GM21528 (cell line): ENCODE measurements at regions not wholly inside any gene's neighbourhood (a gene's known extent, or its start where the extent isn't known, plus 50 kb on each side); places are given as distances from the start of the nearest gene placed in this dataset.
"Not testable (repeated sequence)": the region's sequence is repeated elsewhere in the genome, so short reads cannot be mapped to it uniquely, and the experiment has no call there.

ENCODE experiments used
- ATAC-seq: cut with Tn5 transposase; IDR thresholded peaks from one replicate; pipeline ENCODE4 v1.9.1; 2021; ENCODE audit warnings: mild to moderate bottlenecking, moderate library complexity; ENCODE audit not compliant: unreplicated experiment, low FRiP score

GRCh38 chr18:29491907-29492306 is 1315.0 kb upstream of the CDH2 start:
- no peak for ATAC-seq

- no peak for ATAC-seq
These were observed 1311.7 kb upstream of the CDH2 start for GRCh38 chr18:29488617-29489016.

DNA sequence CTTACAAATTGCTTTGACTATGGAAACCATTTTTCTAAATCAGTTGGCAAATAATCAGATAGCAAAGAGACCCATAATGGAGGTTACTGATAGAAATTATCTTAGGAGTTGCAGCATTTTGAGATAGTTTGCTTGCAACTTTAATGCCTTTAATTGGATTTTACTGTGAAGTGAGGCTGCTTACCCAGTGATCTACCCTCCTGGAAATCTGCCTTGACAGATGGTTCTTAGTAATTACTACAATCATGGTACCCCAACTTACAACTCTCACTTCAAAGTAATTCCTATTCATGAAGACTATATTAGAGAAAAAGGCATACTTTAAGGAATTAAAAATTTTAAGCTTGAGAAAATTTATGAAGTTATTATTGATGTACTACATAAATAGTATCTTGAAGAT is 1288.6 kb upstream of the CDH2 start:
- ATAC-seq: no peak

DNA sequence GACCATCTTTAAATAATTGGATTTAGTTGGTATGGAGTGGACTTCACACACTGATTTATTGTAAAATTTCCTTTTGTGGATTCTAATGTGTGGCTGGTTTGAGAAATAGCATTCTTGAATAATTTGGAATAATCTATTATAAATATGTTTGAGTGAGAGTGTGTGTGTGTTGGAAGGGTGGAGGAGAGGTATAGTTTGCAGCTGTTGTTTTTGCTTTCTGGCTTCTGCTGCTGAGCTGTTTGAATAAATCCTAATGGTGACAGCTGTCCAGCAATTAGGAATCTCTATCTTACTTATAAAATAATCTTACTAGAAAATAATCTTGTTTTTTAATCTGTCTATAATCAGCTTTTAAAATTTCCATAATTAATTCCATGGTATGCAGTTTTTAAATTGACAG is 1283.0 kb upstream of the CDH2 start:
- no peak for ATAC-seq

- ATAC-seq: no peak
These were observed 1280.5 kb upstream of the CDH2 start for GRCh38 chr18:29457316-29457889.

GRCh38 chr18:29449424-29449823 is 1272.5 kb upstream of the CDH2 start:
- ATAC-seq: no peak

GRCh38 chr18:29439398-29439797 is 1262.5 kb upstream of the CDH2 start:
- ATAC-seq: no peak

- ATAC-seq: no peak
These were observed 1259.5 kb upstream of the CDH2 start for GRCh38 chr18:29436459-29436858.

DNA sequence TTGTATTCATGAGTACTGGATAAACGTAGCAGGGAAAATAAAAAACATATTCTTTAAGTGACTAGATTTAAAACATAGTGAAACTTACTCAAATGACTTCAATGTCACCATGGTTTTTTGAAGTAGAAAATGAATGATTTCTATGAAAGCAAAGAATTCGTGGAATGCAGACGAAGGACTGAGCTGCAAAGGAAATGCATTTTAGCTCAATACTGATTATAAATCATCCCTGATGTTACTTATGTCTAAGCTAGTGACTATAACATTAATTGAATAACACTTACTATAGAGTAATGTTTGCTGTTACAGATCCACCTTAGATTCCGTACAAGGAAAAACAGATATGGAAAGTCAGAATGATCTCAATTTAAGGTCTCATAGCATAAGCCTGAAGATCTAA is 1257.7 kb upstream of the CDH2 start:
- ATAC-seq: no peak

DNA sequence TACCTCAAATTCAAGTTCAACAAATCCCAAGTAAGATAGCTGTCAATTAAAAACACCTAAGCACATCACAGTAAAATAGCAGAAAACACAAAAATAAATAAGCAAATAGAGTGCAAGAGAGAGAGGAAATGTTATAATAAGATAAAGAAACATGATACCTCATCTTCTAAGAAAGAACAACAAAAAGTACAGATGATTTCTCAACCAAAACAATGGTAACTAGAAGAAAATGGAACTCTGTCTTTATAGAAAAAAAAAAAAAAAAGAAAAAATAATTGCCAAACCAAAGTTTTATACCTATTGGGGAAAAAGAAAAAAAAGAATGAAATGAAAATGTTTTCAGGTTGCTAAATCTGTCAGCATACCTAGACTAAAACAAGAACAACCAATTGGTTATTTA is 1253.5 kb upstream of the CDH2 start:
- no peak for ATAC-seq

DNA sequence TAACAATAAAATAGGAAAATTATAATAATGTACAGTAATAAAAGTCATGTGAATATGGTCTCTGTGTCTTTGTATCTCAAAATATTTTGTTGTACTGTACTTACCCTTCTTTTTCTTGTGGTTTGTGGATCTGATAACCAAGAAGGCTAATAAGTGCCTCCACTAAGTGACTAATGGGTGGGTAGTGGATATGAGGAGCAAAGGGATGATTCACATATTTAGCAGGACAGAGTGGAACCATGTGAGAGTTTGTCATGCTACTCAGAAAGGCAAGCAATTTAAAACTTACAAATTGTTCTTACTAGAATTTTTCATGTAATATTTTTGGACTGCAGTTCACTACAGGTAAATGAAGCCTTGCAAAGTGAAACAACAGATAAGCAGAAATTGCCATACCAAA is 1241.2 kb upstream of the CDH2 start:
- ATAC-seq: no peak

GRCh38 chr18:29406996-29407395 is 1230.1 kb upstream of the CDH2 start:
- ATAC-seq: no peak

DNA sequence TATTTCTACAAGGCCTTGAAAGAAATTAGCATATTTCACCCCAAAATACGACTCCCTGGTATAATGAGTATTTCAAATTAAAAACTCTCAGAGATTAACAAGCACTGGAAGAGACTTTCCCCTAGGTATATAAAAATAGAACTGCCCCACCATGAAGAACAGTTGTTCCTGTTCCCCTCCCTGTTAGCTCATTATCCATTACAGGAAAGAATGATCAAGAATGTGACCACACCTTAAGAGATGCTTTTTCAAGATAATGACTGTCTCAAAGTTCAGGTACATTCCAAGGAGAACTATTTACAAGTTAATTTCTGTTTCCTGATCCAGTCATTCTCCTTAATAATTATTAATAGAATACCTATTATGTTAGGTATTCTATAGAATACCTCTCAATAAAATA is 1220.6 kb upstream of the CDH2 start:
- ATAC-seq: no peak

DNA sequence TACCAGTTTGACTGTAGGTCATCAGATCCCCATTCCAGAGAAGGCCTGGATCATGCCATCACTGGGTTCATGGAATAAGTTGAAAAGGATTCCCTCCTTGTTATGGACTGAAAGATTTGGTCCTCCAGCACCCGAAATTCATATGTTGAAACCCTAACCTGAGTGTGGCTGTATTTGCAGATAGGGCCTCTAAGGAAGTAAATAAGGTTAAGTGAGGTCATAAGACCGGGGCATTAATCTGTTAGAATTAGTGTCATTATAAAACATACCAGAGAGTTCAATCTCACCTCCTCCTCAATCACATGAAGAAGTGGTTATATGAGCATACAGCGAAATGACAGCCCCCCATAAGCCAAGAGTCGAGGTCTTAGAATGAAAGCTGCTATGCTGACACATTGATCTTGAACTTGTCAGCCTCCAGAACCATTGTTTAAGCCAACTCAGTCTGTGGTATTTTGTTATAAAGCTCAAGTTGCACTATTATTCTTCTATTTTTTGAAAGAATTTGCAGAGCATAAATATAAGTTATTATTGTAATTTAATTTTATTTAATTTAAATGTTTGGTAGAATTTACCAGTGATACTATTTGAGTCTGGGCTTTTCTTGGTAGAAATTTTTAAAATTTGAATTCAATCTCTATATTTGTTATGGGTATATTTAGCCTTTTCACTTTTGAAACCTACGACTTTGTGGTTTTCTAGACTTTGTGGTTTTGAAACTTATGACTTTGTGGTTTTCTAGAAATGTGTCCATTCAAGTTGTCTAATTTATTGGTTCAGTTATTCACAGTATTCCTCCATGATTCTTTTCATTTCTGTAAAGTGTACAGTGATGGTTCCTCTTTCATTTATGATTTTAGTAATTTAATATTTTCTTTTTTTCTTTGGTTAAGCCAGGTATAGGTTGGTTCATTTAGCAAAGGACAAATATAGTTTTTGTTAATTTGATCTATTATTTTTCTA is 1206.7 kb upstream of the CDH2 start:
- ATAC-seq: peak; percentile 88

DNA sequence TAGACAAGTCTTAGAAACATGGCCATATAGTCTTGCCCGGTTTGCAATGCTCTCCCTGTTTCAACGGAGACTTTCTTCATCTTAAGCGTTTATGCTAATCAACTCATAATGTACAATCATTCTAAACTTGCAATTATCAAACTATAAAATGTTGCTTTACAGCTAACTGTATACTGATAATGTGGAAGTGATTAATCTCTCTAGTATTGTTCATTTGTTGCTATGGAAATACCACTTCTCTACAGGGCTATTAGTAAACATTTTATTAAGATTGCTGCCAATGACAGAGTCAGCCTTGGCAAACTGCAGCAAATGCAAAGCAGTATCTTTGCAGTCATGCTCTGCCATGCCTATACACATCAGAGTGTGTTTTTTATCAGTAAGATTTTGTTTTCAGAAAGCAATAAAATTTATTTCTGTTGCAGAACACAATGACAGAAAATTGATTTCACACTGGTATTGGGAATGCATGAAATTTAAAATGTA is 1201.8 kb upstream of the CDH2 start:
- no peak for ATAC-seq

DNA sequence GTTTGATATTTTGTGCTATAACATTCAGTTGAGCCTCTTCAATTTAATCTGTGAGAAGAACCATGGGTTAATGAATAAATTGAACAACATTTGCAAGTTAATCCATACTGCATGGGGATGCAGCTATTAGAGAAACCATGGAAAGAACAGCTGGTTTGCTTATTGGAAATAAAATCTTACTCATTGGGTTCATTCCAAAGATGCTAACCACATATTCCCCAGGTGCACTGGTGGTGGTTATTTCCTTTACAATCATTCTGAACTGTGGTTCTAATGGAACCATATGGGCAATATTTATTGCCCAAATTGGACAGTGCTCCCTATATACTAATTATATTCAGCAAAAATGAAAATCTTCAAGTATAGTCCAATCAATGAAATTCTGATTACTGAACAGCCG is 1200.4 kb upstream of the CDH2 start:
- ATAC-seq: no peak

GRCh38 chr18:29373000-29373399 is 1196.1 kb upstream of the CDH2 start:
- no peak for ATAC-seq

GRCh38 chr18:29361843-29362242 is 1184.9 kb upstream of the CDH2 start:
- ATAC-seq: no peak

DNA sequence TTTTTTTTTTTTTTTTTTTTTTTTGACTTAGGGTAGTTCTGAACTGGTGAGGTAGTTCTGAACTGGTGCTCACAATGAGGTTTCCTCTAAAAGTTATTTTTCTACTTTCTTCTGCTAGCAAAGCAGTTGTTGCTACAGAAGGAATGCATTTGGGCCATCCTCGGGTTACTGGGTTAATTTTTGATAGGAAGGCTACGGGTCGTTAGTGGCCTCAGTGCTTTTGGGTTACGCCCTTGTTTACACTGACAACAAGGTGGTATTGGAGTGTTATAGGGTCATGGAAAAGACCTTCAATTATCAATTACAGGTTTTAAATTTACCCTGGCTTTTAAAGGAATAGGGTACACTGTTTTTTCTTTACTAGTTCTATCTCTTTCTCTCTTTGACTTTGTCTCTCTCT is 1183.7 kb upstream of the CDH2 start:
- not testable (repeated sequence) for ATAC-seq

DNA sequence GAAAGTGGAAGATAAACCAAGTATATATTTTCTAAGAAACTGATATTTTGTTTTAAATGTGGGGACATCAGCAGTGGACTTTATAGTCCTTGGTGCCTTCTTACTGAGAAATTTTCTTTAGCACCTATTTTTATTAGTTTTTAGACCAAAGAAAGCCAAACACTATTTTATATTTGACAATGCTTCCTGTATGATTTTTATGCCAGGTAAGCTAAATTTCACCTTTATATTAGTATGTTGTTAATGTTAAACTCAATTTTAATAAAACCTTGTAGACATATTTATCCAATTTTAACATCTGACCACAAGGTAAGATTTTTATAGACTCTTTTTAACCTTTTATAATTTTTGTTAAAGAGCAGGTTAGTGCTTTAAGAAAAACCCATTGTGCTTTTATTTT is 1182.3 kb upstream of the CDH2 start:
- not testable (repeated sequence) for ATAC-seq

DNA sequence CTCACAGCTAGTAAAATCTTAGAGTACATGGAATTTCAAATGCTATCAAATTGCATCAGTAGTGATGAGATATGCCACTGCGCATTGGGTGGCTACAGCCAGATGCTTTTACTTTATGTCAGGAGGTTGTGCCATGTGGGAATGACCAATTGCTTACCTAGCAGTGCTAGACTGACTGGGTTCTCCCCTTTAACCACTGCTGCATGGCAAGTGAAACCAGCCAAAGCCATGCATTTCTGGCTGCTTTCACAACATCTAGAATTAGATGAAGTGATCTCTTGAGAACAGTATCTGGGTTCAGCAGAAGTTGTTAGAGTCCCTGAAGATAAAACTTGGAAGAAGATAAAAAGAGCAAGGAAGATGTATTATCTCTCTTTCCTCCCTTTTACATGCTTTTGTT is 1174.2 kb upstream of the CDH2 start:
- no peak for ATAC-seq

DNA sequence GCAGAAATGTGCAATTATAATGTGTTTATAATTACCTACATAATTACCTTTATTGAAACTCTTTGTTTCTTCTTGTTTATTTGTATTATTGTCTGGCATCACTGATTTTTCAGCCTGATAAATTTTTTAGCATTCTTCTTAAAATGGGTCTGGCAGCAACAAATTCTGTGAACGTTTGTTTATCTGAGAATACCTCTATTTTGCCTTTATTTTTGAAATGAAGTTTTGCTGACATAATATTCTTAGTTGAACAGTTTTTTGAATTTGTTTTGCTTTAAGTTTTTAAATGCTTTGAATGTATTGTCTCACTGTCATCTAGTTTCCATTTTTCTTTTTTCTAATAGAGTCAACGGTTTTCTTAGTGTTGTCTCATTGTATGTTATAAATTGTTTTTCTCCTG is 1152.0 kb upstream of the CDH2 start:
- no peak for ATAC-seq
